HFF-Myc (cell line): ENCODE measurements at regions not wholly inside any gene's neighbourhood (a gene's known extent, or its start where the extent isn't known, plus 50 kb on each side); places are given as distances from the start of the nearest gene placed in this dataset.

ENCODE experiments used
- DNase-seq: peaks from one replicate; pipeline ENCODE4 v3.0.0-alpha.2; 2011; ENCODE audit warnings: low read depth; ENCODE audit errors: extremely low read depth
- H3K4me3 ChIP-seq: replicated peaks from 2 replicates; pipeline ENCODE4 v1.5.1; 2011; ENCODE audit warnings: low read depth, mild to moderate bottlenecking, control low read depth, low read length
- TF ChIP-seq, protein P1 (sequence below): IDR thresholded peaks from 2 replicates; pipeline ENCODE4 v1.5.1; 2012; ENCODE audit warnings: mild to moderate bottlenecking, low read depth, low read length, control low read depth; ENCODE audit errors: missing control alignments

DNA sequence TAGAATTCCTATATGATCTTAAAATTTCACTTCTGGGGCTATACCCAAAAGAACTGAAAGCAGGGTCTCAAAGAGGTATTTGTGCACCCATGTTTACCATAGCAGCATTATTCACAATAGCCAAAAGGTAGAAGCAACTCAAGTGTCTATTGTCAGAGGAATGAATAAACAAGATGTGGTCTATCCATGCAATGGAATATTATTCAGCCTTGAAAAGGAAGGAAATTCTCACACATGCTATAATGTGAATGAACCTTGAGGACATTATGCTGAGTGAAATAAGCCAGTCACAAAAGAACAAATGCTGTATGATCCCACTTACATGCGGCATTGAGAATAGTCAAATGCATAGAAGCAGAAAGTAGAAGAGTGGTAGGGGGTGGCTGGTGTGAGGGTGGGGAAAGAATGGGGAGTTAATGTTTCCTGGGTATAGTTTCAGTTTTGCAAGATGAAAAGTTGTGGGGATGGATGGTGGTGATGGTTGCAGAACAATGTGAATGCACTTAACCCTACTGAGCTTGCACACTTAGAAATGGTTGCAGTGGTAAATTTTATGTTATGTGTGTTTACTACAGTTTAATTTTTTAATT lies 122.4 kb downstream of the TOMM20 start:
- DNase-seq: no peak
- H3K4me3 ChIP-seq: no peak overlapping the region
- TF ChIP-seq, protein P1, sequence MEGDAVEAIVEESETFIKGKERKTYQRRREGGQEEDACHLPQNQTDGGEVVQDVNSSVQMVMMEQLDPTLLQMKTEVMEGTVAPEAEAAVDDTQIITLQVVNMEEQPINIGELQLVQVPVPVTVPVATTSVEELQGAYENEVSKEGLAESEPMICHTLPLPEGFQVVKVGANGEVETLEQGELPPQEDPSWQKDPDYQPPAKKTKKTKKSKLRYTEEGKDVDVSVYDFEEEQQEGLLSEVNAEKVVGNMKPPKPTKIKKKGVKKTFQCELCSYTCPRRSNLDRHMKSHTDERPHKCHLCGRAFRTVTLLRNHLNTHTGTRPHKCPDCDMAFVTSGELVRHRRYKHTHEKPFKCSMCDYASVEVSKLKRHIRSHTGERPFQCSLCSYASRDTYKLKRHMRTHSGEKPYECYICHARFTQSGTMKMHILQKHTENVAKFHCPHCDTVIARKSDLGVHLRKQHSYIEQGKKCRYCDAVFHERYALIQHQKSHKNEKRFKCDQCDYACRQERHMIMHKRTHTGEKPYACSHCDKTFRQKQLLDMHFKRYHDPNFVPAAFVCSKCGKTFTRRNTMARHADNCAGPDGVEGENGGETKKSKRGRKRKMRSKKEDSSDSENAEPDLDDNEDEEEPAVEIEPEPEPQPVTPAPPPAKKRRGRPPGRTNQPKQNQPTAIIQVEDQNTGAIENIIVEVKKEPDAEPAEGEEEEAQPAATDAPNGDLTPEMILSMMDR: no peak

DNA sequence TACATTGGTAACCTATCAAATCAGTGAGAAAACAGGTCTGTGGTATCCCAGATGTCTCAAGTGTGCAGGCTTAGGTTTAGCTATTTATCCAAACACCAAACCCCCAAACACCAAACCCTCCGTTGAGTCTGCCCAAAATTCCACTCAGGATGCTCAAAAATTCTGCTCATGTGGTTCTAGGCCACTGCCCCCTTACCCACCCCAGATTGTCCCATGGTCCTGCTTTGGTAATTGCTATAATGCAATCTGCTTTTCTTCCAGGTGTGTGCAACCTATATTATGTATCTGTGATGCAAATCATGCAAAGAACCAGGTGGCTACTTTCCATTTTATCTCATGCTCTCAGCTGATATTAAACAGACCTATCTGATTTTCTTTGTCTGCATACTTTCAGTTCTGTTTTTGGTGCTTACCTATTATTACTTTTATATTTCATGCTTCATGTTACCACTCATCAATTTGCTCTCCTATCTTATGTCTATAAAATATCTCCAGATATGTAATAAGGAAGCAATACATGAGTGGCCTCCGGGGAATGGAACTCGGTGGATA lies 123.7 kb downstream of the TOMM20 start:
- no peak for DNase-seq
- no peak overlapping the region for H3K4me3 ChIP-seq
- TF ChIP-seq, protein P1: no peak

DNA sequence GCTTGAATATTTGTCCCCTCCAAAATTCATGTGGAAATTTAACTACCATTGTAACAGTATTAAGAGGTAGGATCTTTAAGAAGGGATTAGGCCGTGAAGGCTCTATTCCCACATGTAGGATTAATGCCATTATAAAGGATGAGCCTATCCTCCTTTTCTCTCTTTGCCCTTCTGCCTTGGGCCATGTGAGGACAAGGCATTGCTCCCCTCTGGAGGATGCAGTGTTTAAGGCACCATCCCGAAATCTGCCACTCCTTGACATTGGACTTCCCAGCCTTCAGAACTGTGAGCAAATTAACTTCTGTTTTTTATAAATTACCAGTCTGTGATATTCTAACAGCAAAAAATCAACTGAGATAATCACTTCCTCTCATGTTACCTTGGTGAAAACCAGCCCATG lies 124.4 kb downstream of the TOMM20 start:
- H3K4me3 ChIP-seq: no peak overlapping the region
- TF ChIP-seq, protein P1: no peak
- no peak for DNase-seq

DNA sequence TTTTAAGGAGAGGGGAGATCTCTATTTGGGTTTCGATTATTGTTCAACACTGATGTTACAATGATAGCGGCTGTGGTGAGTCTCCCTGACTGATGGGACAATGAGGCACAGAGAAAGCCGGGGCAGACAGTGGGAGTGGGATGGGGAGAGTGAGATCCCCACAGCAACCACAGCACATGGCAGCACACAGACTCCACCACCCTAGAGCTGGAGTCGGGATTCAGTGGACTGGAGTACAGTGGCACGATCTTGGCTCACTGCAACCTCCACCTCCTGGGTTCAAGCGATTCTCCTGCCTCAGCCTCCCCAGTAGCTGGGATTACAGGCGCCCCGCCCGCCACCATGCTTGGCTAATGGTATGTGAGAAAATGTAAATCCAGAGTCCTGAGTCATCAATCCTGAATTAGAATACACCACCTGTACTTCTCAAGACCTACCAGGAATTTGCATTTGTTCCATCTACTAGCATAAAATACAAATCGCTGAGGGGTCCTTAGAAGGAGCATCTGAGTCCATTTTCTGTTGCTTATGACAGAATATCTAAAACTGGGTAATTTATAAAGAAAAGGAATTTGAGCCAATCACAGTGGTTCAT lies 125.8 kb downstream of the TOMM20 start:
- H3K4me3 ChIP-seq: no peak overlapping the region
- no peak for DNase-seq
- TF ChIP-seq, protein P1: no peak

DNA sequence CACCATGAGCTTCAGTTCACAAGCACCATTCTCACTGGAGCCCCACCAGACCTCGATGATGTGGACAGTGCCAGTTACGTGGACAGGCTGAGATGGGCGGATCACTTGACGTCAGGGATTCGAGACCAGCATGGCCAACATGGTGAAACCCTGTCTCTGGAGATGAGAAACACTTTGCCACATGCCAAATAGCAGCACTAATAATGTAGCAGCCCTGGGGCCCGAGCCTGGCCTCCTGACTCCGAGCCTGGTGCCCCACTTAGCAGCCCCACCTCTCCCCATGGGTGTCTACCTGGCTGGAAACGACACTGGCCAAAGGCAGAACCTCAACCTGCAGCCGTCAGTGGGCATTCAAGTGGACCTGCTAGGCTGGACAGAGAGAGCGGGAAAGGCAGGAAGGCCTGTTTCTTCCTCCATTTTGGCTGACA lies 129.1 kb downstream of the TOMM20 start:
- no peak for DNase-seq
- TF ChIP-seq, protein P1: no peak
- H3K4me3 ChIP-seq: no peak overlapping the region

DNA sequence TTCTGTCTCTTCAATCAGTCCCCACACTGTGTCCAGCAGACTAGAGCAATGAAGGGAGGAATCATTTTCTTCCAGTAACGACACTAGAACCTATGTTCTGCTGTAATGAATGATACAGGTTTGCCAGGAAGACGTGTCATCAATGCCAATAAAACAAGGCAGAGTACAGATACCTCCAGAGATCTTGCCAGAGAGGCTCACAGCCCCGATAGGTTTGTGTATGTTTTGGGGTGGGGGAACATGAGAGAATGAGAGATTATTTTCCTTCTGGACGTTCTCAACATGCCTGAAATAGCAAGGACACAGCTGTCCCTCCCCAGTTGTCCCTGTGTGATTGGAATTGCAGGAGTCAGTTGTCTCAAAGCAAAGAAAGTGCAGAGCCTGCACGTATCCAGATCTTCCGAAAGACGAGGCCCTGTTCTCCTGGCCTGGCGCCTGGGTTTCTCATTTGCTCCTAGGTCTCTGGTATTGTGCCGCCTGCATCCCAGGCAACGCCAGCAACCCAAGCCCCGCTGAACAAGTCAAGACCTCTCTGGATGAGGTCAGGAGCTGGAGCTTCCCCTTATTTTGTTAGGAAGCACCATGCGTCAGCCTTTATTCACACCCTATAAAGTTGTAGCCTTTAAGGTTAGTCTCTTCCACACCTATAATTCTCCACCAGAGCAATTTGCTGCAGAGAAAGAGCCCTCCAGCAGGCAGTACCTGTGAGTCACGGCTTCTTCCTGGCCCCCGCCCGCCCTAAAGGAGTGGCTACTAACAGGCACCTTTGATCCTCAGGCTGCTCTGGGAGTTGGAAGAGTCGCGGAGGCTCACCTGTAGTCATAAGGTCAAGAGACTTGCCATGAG lies 130.5 kb downstream of the TOMM20 start:
- no peak overlapping the region for H3K4me3 ChIP-seq
- DNase-seq: no peak

More for the DNA sequence above, 130.5 kb downstream of the TOMM20 start:
- TF ChIP-seq, protein P1: no peak
